ACHN (cell line): ENCODE measurements at regions not wholly inside any gene's neighbourhood (a gene's known extent, or its start where the extent isn't known, plus 50 kb on each side); places are given as distances from the start of the nearest gene placed in this dataset.
"Not testable (repeated sequence)": the region's sequence is repeated elsewhere in the genome, so short reads cannot be mapped to it uniquely, and the experiment has no call there.

Experiments used
- DNase-seq: peaks from one replicate; pipeline ENCODE4 v3.0.0-alpha.2; 2015
- in situ Hi-C: cut with HindIII; loops from 2 replicates; pipeline ENCODE4 v1.10.0; 2017; ENCODE audit warnings: low sequenced_read_pairs, low pct_ligation_motif_present, low pct_unique_long_range_greater_than_20kb

- in situ Hi-C loops, result no loop called here
Measured at GRCh38 chr11:87897921-87898320, 277.3 kb downstream of the RAB38 start.

DNA sequence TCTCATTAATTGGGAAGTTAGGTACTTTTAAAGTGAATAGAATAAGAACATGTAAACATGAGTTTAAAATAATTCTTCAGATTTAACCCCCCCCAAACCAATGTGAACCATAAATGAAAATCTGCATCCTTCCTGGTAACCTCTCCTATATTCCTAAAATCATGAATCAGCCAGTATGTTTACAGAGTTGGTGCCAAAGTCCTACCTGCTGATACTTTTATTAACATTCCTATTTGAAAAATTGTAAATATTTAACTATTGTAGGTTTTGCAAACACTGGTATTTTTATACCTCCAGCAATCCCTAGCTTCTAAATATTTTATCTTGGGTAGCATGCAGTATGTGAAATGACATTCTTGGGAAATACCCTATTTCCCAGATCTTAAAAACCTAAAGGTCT, 278.2 kb downstream of the RAB38 start:
- in situ Hi-C loops, result no loop called here
- DNase-seq, result no peak

More at GRCh38 chr11:87897921-87898320, 277.3 kb downstream of the RAB38 start:
- DNase-seq, result no peak

- in situ Hi-C loops, result no loop called here
- no peak for DNase-seq
Measured at GRCh38 chr11:87894961-87895360, 280.3 kb downstream of the RAB38 start.

GRCh38 chr11:87892291-87892690, 283.0 kb downstream of the RAB38 start:
- in situ Hi-C loops, result no loop called here
- DNase-seq, result no peak

DNA sequence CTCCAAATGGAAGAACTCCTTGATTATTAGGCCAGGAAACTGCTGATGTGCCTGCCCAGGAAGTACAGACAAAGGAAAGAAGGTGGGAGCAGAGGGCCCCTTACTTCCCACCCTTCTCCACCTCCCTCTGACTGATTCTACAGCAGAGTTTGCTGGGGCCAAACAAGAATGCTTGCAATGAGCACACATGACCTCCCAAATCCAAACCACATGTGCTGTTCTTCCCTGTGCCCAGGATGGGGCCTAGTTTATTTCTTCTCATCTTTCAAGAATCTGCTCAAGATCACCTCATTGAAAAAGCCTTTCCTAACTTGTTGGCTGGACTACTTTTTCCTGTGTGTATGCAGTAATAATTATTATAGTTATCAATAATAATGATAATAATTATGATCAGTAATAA, 286.1 kb downstream of the RAB38 start:
- no peak for DNase-seq
- in situ Hi-C loops, result no loop called here

DNA sequence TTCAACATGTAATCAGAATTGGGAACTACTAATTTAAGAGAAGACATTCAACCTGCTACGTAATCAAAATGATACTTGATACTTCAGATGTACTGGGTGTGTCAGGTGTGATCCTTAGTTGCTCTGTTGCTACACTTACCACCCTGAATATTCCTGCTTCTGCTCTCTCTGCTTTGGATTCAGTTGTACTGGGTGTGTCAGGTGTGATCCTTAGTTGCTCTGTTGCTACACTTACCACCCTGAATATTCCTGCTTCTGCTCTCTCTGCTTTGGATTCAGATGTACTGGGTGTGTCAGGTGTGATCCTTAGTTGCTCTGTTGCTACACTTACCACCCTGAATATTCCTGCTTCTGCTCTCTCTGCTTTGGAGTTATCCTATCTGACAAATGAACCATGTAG, 290.2 kb downstream of the RAB38 start:
- not testable (repeated sequence) for DNase-seq

GRCh38 chr11:87879118-87879517, 296.1 kb downstream of the RAB38 start:
- no peak for DNase-seq
- in situ Hi-C loops, result no loop called here

More for the DNA sequence above, 290.2 kb downstream of the RAB38 start:
- in situ Hi-C loops, result not testable (repeated sequence)

- peak; percentile 45 for DNase-seq
- in situ Hi-C loops, result no loop called here
Measured at GRCh38 chr11:87878373-87878825, 296.8 kb downstream of the RAB38 start.

DNA sequence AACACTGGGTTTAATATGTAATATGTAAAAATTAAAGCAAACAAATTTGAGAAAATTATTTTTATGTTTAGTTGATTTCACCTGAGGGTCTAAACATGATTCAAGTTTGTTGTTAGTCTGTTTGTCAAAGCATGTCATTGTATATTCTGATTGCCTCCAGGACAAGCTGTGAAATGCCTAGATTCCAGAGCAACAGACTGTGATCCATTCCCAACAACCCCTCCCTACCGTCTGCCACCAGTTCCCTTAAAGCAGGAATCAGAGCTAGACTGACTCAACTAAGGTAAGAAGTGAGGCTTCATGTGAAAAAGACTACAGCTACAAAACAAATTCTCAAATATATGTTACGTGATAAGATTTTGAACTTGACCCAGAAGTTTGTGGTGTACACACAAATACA, 304.2 kb downstream of the RAB38 start:
- in situ Hi-C loops, result no loop called here
- no peak for DNase-seq

GRCh38 chr11:87870086-87870485, 305.2 kb downstream of the RAB38 start:
- in situ Hi-C loops, result no loop called here

GRCh38 chr11:87866951-87867350, 308.3 kb downstream of the RAB38 start:
- DNase-seq, result no peak
- in situ Hi-C loops, result no loop called here

More at GRCh38 chr11:87870086-87870485, 305.2 kb downstream of the RAB38 start:
- DNase-seq, result no peak

DNA sequence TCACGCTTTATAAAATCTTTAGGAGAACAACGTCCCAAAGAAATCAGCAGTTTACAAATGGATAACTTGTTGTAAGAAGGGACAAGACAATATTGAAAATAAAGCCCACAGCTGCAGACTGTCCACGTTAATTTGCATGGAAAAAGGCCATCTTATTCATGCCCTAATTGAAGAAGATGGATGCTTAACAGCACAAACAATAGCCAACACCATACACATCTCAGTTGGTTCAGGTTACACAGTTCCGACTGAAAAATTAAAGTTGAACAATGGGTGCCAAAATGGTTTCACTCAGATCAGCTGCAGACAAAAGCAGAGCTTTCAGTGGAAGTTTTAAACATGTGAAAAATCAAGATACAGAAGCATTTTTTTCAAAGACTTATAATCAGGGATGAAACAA, 314.2 kb downstream of the RAB38 start:
- DNase-seq, result no peak
- in situ Hi-C loops, result no loop called here

DNA sequence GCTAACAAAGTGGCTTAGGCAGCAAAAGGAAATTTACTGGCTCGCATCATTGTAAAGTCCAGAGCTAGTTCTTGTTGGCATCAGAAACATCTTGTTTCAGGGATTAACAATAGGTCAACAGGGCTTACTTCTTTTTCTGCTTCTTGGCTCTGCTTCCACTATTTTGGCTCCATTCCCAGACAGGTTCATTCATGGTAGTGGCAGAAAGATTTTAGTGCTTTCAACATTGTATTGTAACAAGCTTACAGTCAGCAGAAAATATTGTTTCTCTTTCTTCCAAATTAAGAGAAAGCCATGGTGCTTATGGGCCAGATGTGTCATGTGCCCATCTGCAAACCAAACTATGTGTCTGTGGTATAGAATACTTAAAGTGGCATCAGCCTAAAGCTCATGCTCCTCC, 315.6 kb downstream of the RAB38 start:
- no peak for DNase-seq
- in situ Hi-C loops, result no loop called here

- in situ Hi-C loops, result no loop called here
- no peak for DNase-seq
Measured at GRCh38 chr11:87851827-87852226, 323.4 kb downstream of the RAB38 start.

- no peak for DNase-seq
- in situ Hi-C loops, result no loop called here
Measured at GRCh38 chr11:87851234-87851633, 324.0 kb downstream of the RAB38 start.

DNA sequence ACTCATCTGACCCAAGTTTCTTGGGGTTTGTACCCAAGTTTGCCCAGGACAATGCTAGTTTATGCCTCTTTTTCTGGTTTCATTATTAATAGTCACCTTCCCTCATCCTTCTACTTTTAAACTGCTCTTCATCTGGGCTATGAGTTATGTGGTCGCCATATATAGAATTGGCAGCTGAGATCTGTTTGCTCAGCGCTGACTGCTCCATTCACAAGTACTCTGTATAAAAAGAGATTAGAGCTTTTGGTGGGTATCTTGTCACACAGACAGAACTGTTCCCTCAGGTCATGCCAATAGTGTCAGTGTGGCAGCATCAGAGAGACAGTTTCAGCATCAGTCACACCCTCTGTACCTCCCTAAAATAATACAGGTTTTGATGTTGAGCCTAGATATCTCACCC, 326.0 kb downstream of the RAB38 start:
- DNase-seq, result no peak
- in situ Hi-C loops, result no loop called here

- in situ Hi-C loops, result no loop called here
- DNase-seq, result no peak
Measured at GRCh38 chr11:87840786-87841185, 334.5 kb downstream of the RAB38 start.

- in situ Hi-C loops, result no loop called here
- no peak for DNase-seq
Measured at GRCh38 chr11:87832211-87832610, 343.0 kb downstream of the RAB38 start.

GRCh38 chr11:87820011-87820410, 355.2 kb downstream of the RAB38 start:
- in situ Hi-C loops, result no loop called here
- no peak for DNase-seq

DNA sequence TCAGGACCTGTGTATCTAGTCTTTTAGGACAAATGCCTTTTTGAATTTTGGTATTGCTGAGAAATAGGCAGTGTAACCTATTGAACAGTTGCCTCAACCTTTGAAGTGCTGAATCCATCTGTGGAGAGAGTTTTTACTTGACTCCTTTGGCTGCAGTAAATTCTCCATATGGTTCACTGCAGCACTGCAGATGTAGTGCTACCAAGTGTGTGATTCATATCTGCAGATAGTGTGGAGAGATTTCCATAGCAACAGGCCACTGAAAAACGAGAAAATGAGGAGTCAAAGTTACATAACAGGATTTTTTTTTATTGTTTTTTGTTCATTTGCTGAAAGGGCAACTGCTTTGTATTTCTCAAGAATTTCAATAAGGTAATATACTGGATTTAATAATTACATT, 356.1 kb downstream of the RAB38 start:
- DNase-seq, result no peak
- in situ Hi-C loops, result no loop called here
